ENCODE measurements at regions not wholly inside any gene's neighbourhood (a gene's known extent, or its start where the extent isn't known, plus 50 kb on each side); places are given as distances from the start of the nearest gene placed in this dataset.

- TF ChIP-seq CTCF (IDR thresholded peaks at IDR 0.05) (no peak), POLR2A (IDR thresholded peaks at IDR 0.05) (no peak)
Observed at GRCh38 chr14:104355101-104356019, 217.0 kb downstream of the KIF26A start.
